ENCODE measurements at regions not wholly inside any gene's neighbourhood (a gene's known extent, or its start where the extent isn't known, plus 50 kb on each side); places are given as distances from the start of the nearest gene placed in this dataset.

DNA sequence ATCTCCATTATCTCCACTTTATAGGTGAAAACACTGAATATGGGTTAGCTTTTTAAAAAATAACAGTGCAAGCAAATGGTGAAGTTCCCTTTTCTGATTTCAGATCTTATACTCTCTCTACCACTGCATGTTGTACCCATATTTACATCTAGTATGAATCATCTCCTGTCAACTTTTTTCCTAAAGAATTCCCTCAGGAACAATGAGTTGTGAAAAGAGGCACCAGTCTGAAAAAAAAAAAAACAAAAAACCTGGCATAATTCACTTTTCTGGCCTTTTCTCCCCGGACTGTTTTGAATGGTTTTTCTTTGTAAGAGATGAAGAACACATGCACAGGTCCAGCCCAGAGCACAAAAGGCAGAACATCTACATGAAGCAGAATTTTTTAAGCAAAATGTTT is 596.0 kb downstream of the COL12A1 start:
- no peak overlapping the region for H2AFZ ChIP-seq (ENCODE audit: low read length)
- no TSS peak for BruUV-seq (replicated peaks)
- ATAC-seq (peak; percentile 58), DNase-seq (peak; percentile 50)
- no peaks in the 10 kb centered on the region for H3K9me2 ChIP-seq (replicated peaks; ENCODE audit: low read length)
- no peaks in the 10 kb centered on the region for H3K27me3 ChIP-seq (ENCODE audit: low read length)
- no peaks in the 10 kb centered on the region for H3K9me3 ChIP-seq (ENCODE audit: low read length)
- H3K36me3 ChIP-seq (ENCODE audit: low read depth, low read length): no peaks in the 10 kb centered on the region
- H3K27ac ChIP-seq (ENCODE audit: low read length): peak overlapping the region; percentile 27
- ChIA-PET POLR2A (ENCODE audit: unreplicated experiment) (no interaction called here), CTCF (no interaction called here)
- no peaks in the 10 kb centered on the region for H3K79me2 ChIP-seq (ENCODE audit: low read length)
- H3F3A ChIP-seq (ENCODE audit: low read length, unreplicated experiment): no peaks in the 10 kb centered on the region
- H4K20me1 ChIP-seq (ENCODE audit: low read length): no peaks in the 10 kb centered on the region
- H3K4me3 ChIP-seq (ENCODE audit: low read length): no peak overlapping the region
- intact Hi-C loops (cut with micrococcal nuclease): loop anchor here (5.0 to 10.0 kb wide), 2 partner anchors 147 to 595 kb away; partner anchors contain the start of gene COL12A1
- TF ChIP-seq, protein P1, sequence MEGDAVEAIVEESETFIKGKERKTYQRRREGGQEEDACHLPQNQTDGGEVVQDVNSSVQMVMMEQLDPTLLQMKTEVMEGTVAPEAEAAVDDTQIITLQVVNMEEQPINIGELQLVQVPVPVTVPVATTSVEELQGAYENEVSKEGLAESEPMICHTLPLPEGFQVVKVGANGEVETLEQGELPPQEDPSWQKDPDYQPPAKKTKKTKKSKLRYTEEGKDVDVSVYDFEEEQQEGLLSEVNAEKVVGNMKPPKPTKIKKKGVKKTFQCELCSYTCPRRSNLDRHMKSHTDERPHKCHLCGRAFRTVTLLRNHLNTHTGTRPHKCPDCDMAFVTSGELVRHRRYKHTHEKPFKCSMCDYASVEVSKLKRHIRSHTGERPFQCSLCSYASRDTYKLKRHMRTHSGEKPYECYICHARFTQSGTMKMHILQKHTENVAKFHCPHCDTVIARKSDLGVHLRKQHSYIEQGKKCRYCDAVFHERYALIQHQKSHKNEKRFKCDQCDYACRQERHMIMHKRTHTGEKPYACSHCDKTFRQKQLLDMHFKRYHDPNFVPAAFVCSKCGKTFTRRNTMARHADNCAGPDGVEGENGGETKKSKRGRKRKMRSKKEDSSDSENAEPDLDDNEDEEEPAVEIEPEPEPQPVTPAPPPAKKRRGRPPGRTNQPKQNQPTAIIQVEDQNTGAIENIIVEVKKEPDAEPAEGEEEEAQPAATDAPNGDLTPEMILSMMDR (conservative IDR thresholded peaks at IDR 0.05; ENCODE audit: low read depth, low read length): no peak
- TF ChIP-seq EZH2phosphoT487 (IDR thresholded peaks at IDR 0.05; ENCODE audit: borderline replicate concordance, low read length) (no peak), EZH2 (IDR thresholded peaks at IDR 0.05; ENCODE audit: low read length, unreplicated experiment) (no peak)
- H3K9ac ChIP-seq (ENCODE audit: low read length): no peak overlapping the region
- H3K4me1 ChIP-seq (ENCODE audit: insufficient read depth, low read length): peaks cover 57% of the 10 kb centered on the region
- H3K4me2 ChIP-seq (ENCODE audit: low read length): peak overlapping the region; percentile 26

DNA sequence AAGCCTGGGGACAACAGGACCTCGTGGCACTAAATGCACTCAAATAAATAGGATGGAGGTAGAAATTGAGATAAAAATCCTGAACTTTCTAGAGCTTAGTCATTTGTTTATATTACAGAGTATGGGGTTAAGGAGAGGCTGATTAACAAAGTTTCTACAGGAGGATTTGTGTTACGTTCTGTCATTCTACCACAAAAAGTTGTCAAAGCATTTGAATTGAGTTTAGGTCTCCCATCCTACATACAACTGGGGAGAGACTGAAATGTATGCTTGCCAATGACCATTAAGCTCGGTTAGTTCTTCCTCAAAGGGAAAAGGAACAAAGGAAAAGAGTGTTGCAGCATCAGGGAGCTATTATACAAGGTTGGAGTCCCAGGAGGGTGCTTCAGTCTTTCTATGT is 597.9 kb downstream of the COL12A1 start:
- Histone ChIP-seq H3K36me3 (ENCODE audit: low read depth, low read length) (no peaks in the 10 kb centered on the region), H3F3A (ENCODE audit: low read length, unreplicated experiment) (no peaks in the 10 kb centered on the region), H3K4me3 (ENCODE audit: low read length) (no peak overlapping the region), H3K9ac (ENCODE audit: low read length) (no peak overlapping the region), H3K9me3 (ENCODE audit: low read length) (no peaks in the 10 kb centered on the region), H3K27me3 (ENCODE audit: low read length) (no peaks in the 10 kb centered on the region), H4K20me1 (ENCODE audit: low read length) (no peaks in the 10 kb centered on the region), H3K27ac (ENCODE audit: low read length) (no peak overlapping the region), H2AFZ (ENCODE audit: low read length) (no peak overlapping the region), H3K9me2 (replicated peaks; ENCODE audit: low read length) (no peaks in the 10 kb centered on the region), H3K79me2 (ENCODE audit: low read length) (no peaks in the 10 kb centered on the region), H3K4me2 (ENCODE audit: low read length) (peak overlapping the region; percentile 19; the same call in 1 of the 2 replicates), H3K4me1 (ENCODE audit: insufficient read depth, low read length) (peaks cover 57% of the 10 kb centered on the region)
- ATAC-seq (peak; percentile 23; the same call in 1 of the 2 replicates), DNase-seq (peak; percentile 12)
- TF ChIP-seq, protein P1 (conservative IDR thresholded peaks at IDR 0.05; ENCODE audit: low read depth, low read length): no peak
- TF ChIP-seq EZH2phosphoT487 (IDR thresholded peaks at IDR 0.05; ENCODE audit: borderline replicate concordance, low read length): no peak
- TF ChIP-seq EZH2 (IDR thresholded peaks at IDR 0.05; ENCODE audit: low read length, unreplicated experiment): no peak
- CTCF ChIA-PET: no interaction called here
- intact Hi-C loops (cut with micrococcal nuclease): loop anchor here (5.0 to 10.0 kb wide), 2 partner anchors 149 to 597 kb away; partner anchors contain the start of gene COL12A1
- BruUV-seq (replicated peaks): no TSS peak
- POLR2A ChIA-PET (ENCODE audit: unreplicated experiment): no interaction called here

DNA sequence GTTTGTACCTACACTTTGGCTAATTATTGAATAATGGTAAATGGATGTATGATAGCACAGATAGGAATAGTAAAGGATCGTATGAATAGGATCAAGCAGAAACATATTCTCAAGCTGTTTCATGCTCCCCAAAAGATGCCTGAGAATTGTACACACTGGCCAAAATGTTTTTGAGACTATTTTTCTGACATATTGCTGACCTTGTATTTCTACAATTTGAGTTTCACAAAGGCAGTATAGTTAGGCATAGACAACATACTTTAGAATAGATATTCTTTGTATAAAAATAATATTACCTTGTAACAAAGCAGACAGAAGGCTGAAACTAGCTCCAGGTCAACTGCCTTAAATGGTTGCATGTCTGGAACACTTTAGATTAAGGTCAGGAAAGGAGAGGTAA is 598.4 kb downstream of the COL12A1 start:
- Histone ChIP-seq H2AFZ (ENCODE audit: low read length) (no peak overlapping the region), H3K9me3 (ENCODE audit: low read length) (no peaks in the 10 kb centered on the region), H3K4me3 (ENCODE audit: low read length) (no peak overlapping the region), H3K36me3 (ENCODE audit: low read depth, low read length) (no peaks in the 10 kb centered on the region), H3K4me2 (ENCODE audit: low read length) (peak overlapping the region; percentile 59; the same call in 1 of the 2 replicates), H3K9me2 (replicated peaks; ENCODE audit: low read length) (no peaks in the 10 kb centered on the region), H4K20me1 (ENCODE audit: low read length) (no peaks in the 10 kb centered on the region), H3K27ac (ENCODE audit: low read length) (no peak overlapping the region), H3K79me2 (ENCODE audit: low read length) (no peaks in the 10 kb centered on the region), H3K9ac (ENCODE audit: low read length) (no peak overlapping the region), H3K27me3 (ENCODE audit: low read length) (no peaks in the 10 kb centered on the region), H3F3A (ENCODE audit: low read length, unreplicated experiment) (no peaks in the 10 kb centered on the region), H3K4me1 (ENCODE audit: insufficient read depth, low read length) (peaks cover 57% of the 10 kb centered on the region)
- no peak for DNase-seq
- TF ChIP-seq EZH2phosphoT487 (IDR thresholded peaks at IDR 0.05; ENCODE audit: borderline replicate concordance, low read length): no peak
- no peak for TF ChIP-seq EZH2 (IDR thresholded peaks at IDR 0.05; ENCODE audit: low read length, unreplicated experiment)
- TF ChIP-seq, protein P1 (conservative IDR thresholded peaks at IDR 0.05; ENCODE audit: low read depth, low read length): no peak
- intact Hi-C loops (cut with micrococcal nuclease): loop anchor here (5.0 to 10.0 kb wide), 2 partner anchors 150 to 597 kb away; partner anchors contain the start of gene COL12A1
- ChIA-PET CTCF (no interaction called here), POLR2A (ENCODE audit: unreplicated experiment) (no interaction called here)
- BruUV-seq (replicated peaks): no TSS peak
- no peak for ATAC-seq
